Stomach (tissue), 8 donors: ENCODE measurements at regions not wholly inside any gene's neighbourhood (a gene's known extent, or its start where the extent isn't known, plus 50 kb on each side); places are given as distances from the start of the nearest gene placed in this dataset.
A peak's percentile ranks its signal among the peaks of the same experiment; 100 is the strongest.

Source experiments
- DNase-seq, 2 donors: peaks; one replicate each; pipeline versions ENCODE4 v3.0.0 to v3.0.0-alpha.2; 2013 to 2019
- H3K27ac ChIP-seq, 5 donors: fragments of 200-600 bp in 4 of 5; sonication (generic) in 4 of 5; one replicate each; pipeline ENCODE4 v1.5.1; 2013 to 2019; ENCODE audit warnings: mild to moderate bottlenecking in 1 of 5, moderate library complexity in 1 of 5
- H3K27me3 ChIP-seq, 3 donors: fragments of 200-600 bp; sonication (generic); one replicate each; pipeline ENCODE4 v1.5.1; 2017 to 2019; ENCODE audit warnings: mixed run types in 1 of 3
- H3K36me3 ChIP-seq, 4 donors: fragments of 200-600 bp; sonication (generic); 1 replicate in 3 of 4; 2 replicates in 1 of 4; pipeline ENCODE4 v1.5.1; 2016 to 2019
- H3K4me1 ChIP-seq, 4 donors: fragments of 200-600 bp; sonication (generic); one replicate each; pipeline ENCODE4 v1.5.1; 2016 to 2019
- H3K4me3 ChIP-seq, 4 donors: fragments of 200-600 bp; sonication (generic) in 3 of 4; one replicate each; pipeline ENCODE4 v1.5.1; 2016 to 2019; ENCODE audit warnings: mild to moderate bottlenecking in 1 of 4
- H3K9me3 ChIP-seq, 4 donors: fragments of 200-600 bp; sonication (generic); one replicate each; pipeline ENCODE4 v1.5.1; 2016 to 2019
- EP300 ChIP-seq: sonication (generic); formaldehyde crosslinking; IDR thresholded peaks from one replicate; pipeline ENCODE4 v1.6.1; 2017; ENCODE audit warnings: antibody characterized with exemption
- POLR2A ChIP-seq, 4 donors: fragments of 450-650 bp; IDR thresholded peaks; one replicate each; pipeline ENCODE4 v1.6.1; 2016; ENCODE audit warnings: antibody characterized with exemption in 4 of 4, control low read depth in 2 of 4, mild to moderate bottlenecking in 1 of 4, moderate library complexity in 1 of 4
- POLR2AphosphoS5 ChIP-seq, 3 donors: sonication (generic); formaldehyde crosslinking; IDR thresholded peaks; one replicate each; pipeline ENCODE4 v1.6.1; 2016; ENCODE audit warnings: antibody characterized with exemption in 3 of 3
- WGBS, 5 donors: extraction: QIAGEN DNeasy Blood & Tissue Kit in 3 of 5; methylation state at CpG; one replicate each; pipeline versions ENCODE4 v1.1.5 to v1.1.7; 2013 to 2018; 5-methylcytosine and 5-hydroxymethylcytosine counted together
- intact Hi-C: fragments of 100-400 bp; cut with DNase I; formaldehyde crosslinking; loops from one replicate; pipeline ENCODE4 v1.15.1; 2023; ENCODE audit warnings: low total_unique reads
- TF ChIP-seq, protein P1 (sequence below), 7 experiments: fragments of 450-650 bp in 4 of 7; fragments of 200-600 bp in 3 of 7; sonication (generic) in 3 of 7; IDR thresholded peaks; one replicate each; pipeline ENCODE4 v1.5.1; 2016 to 2019; ENCODE audit warnings: antibody characterized with exemption in 7 of 7, control low read depth in 2 of 7, mild to moderate bottlenecking in 1 of 7
- donor health status: healthy with polysubstance abuse.
- donor health status: Bipolar disorder and iron deficiency.
- donor health status: healthy.

DNA sequence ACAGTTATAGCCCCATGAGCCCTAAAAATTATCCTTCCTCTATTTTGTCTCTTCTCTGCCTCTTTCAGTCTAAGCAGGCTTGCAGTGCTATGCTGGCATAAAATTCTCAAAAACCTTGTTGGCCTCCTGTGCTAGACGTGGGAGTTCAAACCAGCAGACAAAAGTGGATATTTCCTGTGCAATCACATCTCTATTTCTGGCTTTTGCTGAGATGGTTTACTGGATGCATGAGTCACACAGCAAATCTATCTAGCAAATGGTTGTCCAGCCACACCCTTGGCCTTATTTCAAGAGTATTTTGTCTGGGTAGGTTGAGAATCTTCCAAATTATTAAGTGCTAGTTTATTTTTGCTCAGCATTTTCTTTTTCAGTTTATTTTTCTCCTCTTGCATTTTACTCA lies 370.8 kb downstream of the CDC14C start:
- H3K4me3 ChIP-seq = no peak overlapping the region
- no peaks in the 10 kb centered on the region for H3K36me3 ChIP-seq
- DNase-seq = peak in 1 of 2 donors; percentile 3
- no peak overlapping the region for H3K27ac ChIP-seq
- H3K4me1 ChIP-seq = no peaks in the 10 kb centered on the region
- 18 to 49% (median 27%) methylated on average over 1 of the region's 1 CpG for WGBS, 5 donors
- no peaks in the 10 kb centered on the region for H3K27me3 ChIP-seq
- H3K9me3 ChIP-seq = no peaks in the 10 kb centered on the region
- intact Hi-C loops = no loop called here
- no peak for TF ChIP-seq POLR2A (IDR thresholded peaks at IDR 0.05)
- TF ChIP-seq EP300 = no peak
- TF ChIP-seq, protein P1, sequence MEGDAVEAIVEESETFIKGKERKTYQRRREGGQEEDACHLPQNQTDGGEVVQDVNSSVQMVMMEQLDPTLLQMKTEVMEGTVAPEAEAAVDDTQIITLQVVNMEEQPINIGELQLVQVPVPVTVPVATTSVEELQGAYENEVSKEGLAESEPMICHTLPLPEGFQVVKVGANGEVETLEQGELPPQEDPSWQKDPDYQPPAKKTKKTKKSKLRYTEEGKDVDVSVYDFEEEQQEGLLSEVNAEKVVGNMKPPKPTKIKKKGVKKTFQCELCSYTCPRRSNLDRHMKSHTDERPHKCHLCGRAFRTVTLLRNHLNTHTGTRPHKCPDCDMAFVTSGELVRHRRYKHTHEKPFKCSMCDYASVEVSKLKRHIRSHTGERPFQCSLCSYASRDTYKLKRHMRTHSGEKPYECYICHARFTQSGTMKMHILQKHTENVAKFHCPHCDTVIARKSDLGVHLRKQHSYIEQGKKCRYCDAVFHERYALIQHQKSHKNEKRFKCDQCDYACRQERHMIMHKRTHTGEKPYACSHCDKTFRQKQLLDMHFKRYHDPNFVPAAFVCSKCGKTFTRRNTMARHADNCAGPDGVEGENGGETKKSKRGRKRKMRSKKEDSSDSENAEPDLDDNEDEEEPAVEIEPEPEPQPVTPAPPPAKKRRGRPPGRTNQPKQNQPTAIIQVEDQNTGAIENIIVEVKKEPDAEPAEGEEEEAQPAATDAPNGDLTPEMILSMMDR (IDR thresholded peaks at IDR 0.05) = no peak
- no peak for TF ChIP-seq POLR2AphosphoS5 (IDR thresholded peaks at IDR 0.05)

DNA sequence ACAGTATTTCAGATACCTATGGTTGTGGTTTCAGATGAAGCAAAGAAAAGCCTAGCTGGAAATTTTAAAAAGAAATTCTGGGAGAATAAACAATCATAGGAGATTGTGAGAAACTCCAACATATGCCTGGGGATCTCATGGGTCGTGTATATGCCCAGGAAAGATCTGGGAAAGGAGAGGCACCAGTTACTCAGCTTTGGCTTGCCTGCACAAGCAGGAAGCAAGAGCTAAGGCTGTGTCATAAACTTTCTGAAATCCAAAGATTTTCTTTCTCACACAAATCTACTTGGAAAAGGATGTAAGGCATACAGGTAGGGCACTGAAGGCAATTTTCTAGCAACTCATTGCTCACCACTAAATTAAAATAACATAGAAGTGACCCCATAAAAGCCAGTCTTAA lies 373.6 kb downstream of the CDC14C start:
- Histone ChIP-seq H3K36me3 (no peaks in the 10 kb centered on the region), H3K27ac (no peak overlapping the region), H3K27me3 (no peaks in the 10 kb centered on the region), H3K9me3 (no peaks in the 10 kb centered on the region), H3K4me1 (no peaks in the 10 kb centered on the region), H3K4me3 (no peak overlapping the region)
- DNase-seq = no peak
- intact Hi-C loops = no loop called here
- WGBS, 5 donors = 32 to 54% (median 50%) methylated on average over 1 of the region's 1 CpG
- TF ChIP-seq, protein P1 (IDR thresholded peaks at IDR 0.05) = no peak
- TF ChIP-seq POLR2A (IDR thresholded peaks at IDR 0.05) (no peak), EP300 (no peak), POLR2AphosphoS5 (IDR thresholded peaks at IDR 0.05) (no peak)

DNA sequence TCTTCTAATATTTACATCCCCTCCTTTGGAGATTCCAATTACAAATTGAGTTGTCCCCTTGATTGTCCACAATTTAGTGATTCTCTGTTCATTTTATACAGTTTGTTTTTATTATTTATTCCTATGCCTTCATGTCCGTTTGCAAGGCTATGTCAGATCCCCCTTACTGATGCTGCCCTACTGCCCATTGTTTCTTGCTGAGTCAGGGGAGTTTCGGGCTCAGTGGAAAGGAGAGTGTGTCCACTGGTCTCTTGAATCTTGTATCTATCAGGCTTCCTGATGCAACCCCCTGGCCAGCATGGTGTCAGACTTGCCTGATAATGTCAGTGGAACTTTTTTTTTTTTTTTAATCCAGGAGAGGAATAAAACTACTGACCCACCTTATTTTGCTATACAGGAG lies 384.4 kb downstream of the CDC14C start:
- H3K27ac ChIP-seq = no peak overlapping the region
- WGBS, 5 donors = 62 to 71% (median 64%) methylated on average over 2 of the region's 2 CpGs
- intact Hi-C loops = no loop called here

GRCh38 chr7:49320083-49320482 lies 395.7 kb downstream of the CDC14C start:
- Histone ChIP-seq H3K9me3 (no peaks in the 10 kb centered on the region), H3K4me1 (no peaks in the 10 kb centered on the region), H3K4me3 (no peak overlapping the region), H3K27me3 (no peaks in the 10 kb centered on the region), H3K36me3 (no peaks in the 10 kb centered on the region), H3K27ac (no peak overlapping the region)
- 69 to 78% (median 74%) methylated on average over 4 of the region's 4 CpGs for WGBS, 5 donors
- no peak for DNase-seq
- intact Hi-C loops = no loop called here
- TF ChIP-seq, protein P1 (IDR thresholded peaks at IDR 0.05) = no peak
- TF ChIP-seq EP300 (no peak), POLR2A (IDR thresholded peaks at IDR 0.05) (no peak), POLR2AphosphoS5 (IDR thresholded peaks at IDR 0.05) (no peak)

More for the DNA sequence above, 384.4 kb downstream of the CDC14C start:
- no peak overlapping the region for H3K4me3 ChIP-seq
- TF ChIP-seq, protein P1 (IDR thresholded peaks at IDR 0.05) = no peak
- TF ChIP-seq POLR2AphosphoS5 (IDR thresholded peaks at IDR 0.05) (no peak), POLR2A (IDR thresholded peaks at IDR 0.05) (no peak), EP300 (no peak)
- H3K4me1 ChIP-seq = no peaks in the 10 kb centered on the region
- DNase-seq = no peak
- peaks cover 0 to 3% (median 0%) of the 10 kb centered on the region in 4 donors for H3K9me3 ChIP-seq
- no peaks in the 10 kb centered on the region for H3K27me3 ChIP-seq
- H3K36me3 ChIP-seq = no peaks in the 10 kb centered on the region
